Sigmoid colon (tissue), 4 donors: ENCODE measurements at regions not wholly inside any gene's neighbourhood (a gene's known extent, or its start where the extent isn't known, plus 50 kb on each side); places are given as distances from the start of the nearest gene placed in this dataset.

ENCODE experiments used
- CTCF ChIP-seq, 4 experiments: fragments of 450-650 bp in 3 of 4; fragments of 200-600 bp in 1 of 4; IDR thresholded peaks; one replicate each; pipeline ENCODE4 v1.5.1; 2016 to 2019; ENCODE audit warnings: antibody characterized with exemption in 4 of 4, mild to moderate bottlenecking in 3 of 4, moderate library complexity in 2 of 4
- EP300 ChIP-seq, 4 donors: sonication (generic); formaldehyde crosslinking; IDR thresholded peaks; one replicate each; pipeline ENCODE4 v1.6.1; 2017; ENCODE audit warnings: antibody characterized with exemption in 4 of 4
- POLR2A ChIP-seq, 2 donors: fragments of 450-650 bp; IDR thresholded peaks; one replicate each; pipeline ENCODE4 v1.6.1; 2016; ENCODE audit warnings: antibody characterized with exemption in 2 of 2, mild to moderate bottlenecking in 2 of 2, moderate library complexity in 2 of 2
- POLR2AphosphoS5 ChIP-seq, 4 donors: sonication (generic); formaldehyde crosslinking; IDR thresholded peaks; one replicate each; pipeline ENCODE4 v1.6.1; 2017; ENCODE audit warnings: antibody characterized with exemption in 4 of 4

- TF ChIP-seq CTCF (IDR thresholded peaks at IDR 0.05) = no peak
- TF ChIP-seq POLR2A (IDR thresholded peaks at IDR 0.05) = no peak
- TF ChIP-seq EP300 (IDR thresholded peaks at IDR 0.05) = no peak
- TF ChIP-seq POLR2AphosphoS5 (IDR thresholded peaks at IDR 0.05) = peak in 2 of 4 donors; percentile 41 to 42
Observed at GRCh38 chr11:70825893-70826540, 426.4 kb downstream of the SHANK2 start.
